ENCODE measurements at regions not wholly inside any gene's neighbourhood (a gene's known extent, or its start where the extent isn't known, plus 50 kb on each side); places are given as distances from the start of the nearest gene placed in this dataset.

DNA sequence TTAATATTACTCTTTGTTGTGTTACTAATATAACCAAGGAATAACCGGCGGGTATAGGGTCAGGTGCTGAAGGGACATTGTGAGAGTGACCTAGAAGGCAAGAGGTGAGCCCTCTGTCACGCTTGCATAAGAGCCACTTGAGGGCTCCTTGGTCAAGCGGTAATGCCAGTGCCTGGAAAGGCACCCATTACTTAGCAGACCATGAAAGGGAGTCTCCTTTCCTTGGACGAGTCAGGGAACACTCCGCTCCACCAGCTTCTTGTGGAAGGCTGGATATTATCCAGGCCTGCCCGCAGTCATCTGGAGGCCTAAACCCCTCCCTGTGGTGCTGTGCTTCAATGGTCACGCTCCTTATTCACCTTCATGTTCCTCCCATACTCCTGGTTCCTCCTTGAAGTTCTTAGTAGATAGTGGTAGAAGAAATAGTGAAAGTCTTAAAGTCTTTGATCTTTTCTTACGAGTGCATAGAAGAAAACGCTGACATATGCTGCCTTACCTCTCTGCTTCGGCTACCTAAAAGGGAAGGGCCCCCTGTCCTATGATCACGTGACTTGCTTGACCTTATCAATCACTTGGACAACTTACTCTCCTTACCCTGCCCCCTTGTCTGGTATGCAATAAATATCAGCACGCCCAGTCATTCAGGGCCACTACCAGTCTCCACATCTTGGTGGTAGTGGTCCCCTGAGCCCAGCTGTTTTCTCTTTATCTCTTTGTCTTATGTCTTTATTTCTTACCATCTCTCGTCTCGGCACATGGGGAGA is 59.6 kb upstream of the DMRTB1 start:
- DNase-seq (ENCODE audit: low spot score), result peak; percentile 33

DNA sequence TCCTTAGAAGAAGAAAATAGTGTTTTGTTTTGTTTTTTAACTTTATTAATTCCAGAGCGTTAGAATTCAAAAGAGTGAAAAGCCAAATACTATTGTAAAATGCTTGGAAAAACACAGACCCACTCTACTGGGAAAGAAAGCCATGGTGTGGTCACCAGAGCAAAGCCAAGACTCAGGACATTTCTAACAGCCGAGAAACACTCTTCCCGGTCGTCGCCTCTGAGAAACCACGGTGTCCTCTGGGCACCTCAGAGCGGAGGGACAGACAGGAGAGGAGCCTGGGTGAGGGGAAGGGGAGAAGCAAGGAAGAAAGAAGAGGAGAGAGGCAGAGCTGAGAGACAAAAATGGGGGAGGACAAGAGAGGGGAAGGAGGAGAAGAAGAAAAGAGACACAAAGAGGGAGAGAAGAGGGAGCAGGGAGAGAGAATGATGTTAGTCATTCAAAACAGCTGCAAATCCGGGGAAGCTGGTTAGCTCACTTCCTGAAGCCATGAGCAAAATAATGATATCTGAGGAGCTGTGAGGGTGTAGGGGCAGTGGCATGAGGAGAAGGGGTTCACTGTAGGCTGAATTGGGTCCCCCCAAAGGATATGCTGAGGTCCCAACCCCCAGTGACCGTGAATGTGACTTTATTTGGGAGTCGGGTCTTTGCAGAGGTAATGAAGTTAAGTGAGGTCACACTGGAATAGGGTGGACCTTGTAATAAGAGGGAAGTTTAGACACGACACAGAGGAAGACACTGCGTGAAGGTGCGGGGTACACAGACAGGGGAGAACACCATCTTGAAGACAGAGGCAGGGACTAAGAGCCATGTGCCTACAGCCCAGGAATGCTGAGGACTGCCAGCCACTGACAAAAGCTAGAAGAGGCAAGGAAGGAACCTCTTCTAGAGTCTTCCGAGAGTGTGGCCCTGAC is 58.2 kb upstream of the DMRTB1 start:
- DNase-seq (ENCODE audit: low spot score), result no peak

DNA sequence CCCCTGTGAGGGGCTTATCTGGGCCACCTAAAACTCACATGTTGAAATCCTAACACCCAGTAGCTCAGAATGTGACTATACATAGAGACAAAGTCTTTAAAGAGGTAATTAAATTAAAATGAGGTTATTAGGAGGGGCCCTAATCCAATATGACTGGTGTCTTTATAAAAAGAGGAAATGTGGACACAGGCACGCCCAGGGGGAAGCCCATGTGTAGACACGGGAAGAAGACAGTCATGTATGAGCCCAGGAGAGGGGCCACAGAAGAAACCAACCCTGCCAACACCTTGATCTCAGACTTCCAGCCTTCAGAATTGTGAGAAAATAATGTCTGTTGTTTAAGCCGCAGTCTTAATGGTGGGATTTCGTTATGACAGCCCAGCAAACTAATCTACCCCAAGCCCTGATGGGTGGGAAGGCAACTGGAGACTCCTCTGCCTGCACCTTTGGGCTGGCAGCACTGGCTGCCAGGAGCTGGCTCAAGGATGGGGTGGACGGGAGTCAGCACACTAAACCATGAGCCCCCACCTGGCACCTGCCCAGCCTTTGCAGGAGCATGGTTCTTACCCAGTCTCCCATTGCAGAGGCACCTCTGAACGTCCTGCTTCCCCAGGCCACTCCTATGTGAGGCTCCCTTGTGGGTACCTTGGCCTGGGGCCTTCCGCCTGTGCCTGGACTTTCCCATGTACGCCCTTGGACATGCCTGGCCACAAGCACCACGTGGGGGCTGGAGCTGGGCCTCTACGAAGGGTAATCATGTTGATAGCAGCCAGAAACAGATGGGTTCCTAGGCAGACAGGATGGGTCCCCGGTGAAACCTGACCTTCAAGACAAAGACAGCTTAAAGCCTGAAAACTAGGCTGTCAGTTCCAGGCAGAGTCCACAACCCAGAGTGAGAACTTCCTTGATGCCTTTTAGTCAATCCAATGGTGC is 57.1 kb upstream of the DMRTB1 start:
- DNase-seq (ENCODE audit: low spot score), result no peak

GRCh38 chr1:53402891-53403655 is 56.1 kb upstream of the DMRTB1 start:
- DNase-seq (ENCODE audit: low spot score), result no peak

GRCh38 chr1:53405737-53406136 is 53.5 kb upstream of the DMRTB1 start:
- no peak for DNase-seq (ENCODE audit: low spot score)

DNA sequence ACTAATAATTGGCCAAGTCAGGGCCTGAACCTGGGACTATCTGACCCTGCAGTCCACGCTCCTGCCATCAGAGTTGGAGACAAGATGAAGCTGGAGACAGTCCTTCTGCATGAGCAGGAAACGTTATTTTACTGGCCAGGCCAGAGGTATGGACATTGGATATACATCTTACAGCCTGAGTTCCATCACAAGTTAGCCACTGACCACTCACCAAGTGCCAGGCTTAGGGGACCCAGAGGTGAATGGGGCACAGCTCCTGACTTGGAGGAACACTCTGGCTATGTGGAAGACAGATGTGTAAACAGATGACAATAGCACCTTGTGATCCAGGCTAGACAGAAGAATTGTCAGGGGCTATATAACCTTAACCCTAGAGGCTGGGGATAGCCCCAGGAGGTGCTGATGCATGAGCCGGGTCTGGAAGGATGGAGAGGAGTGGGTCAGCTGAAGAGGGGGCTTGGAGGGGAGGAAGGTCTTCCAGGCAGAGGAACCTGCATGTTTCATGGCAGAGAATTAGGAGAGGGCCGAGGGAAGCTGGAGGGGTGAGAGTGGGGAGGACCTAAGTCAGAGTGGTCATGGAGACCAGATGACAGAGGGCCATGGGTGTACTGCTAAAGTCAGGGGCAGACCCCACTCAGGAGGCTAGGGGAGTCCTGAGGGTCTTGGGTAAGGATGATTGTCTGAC is 52.5 kb upstream of the DMRTB1 start:
- no peak for DNase-seq (ENCODE audit: low spot score)

DNA sequence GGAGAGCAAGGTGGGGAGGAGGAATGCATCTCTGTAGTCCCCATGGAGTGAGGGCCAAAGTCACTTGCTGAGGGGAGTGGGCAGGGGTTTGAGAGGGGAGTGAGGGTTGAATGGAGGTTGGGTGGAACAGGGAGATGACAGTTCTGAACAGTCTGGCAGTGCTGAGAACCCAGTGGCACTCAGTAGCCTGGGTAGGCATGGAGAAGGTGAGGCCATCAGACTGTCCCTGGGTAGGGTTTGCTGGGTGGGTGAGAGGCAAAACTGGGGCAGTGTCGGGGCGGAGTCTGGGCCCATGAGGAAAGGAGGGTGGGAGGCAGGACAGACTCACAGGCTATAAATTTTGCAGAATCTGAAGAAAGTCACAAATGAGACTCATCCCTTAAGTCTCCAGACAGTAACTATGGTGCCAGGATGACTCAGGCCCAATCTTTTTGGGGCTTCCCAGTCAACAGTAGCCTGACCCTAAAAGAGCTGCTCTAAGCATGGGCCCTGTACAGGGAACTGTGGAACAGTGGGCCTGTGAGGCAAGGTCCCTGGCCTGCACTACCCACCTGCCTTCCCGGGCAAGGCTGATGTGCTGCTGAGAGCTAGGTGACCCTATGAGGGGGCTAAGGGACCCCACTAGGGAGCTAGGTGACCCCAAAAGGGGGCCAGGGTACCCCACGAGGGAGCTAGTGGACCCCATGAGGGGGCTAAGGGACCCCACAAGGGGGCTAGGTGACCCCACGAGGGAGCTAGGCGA is 51.0 kb upstream of the DMRTB1 start:
- no peak for DNase-seq (ENCODE audit: low spot score)

GRCh38 chr1:53408755-53409129 is 50.5 kb upstream of the DMRTB1 start:
- no peak for DNase-seq (ENCODE audit: low spot score)

DNA sequence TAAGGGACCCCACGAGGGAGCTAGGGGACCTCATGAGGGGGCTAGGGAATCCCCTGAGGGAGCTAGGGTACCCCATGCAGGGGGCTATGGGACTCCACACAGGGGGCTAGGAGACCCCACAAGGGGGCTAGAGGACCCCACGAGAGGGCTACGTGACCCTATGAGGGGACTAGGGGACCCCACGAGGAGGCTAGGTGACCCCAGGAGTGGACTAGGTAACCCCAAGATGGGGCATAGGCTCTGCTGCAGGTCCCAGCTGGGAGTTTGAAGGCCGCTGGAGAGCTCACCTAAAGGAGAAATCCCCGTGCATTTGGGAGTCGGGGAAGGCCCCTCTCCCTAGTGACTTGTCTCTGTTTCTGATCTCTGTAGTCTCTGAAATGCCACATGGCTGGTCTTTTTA is 50.0 kb upstream of the DMRTB1 start:
- DNase-seq (ENCODE audit: low spot score), result no peak
